Astrocyte of the spinal cord (primary cell): ENCODE measurements at regions not wholly inside any gene's neighbourhood (a gene's known extent, or its start where the extent isn't known, plus 50 kb on each side); places are given as distances from the start of the nearest gene placed in this dataset.

Source experiments
- DNase-seq: peaks from one replicate; pipeline ENCODE4 v3.0.0; 2011; ENCODE audit warnings: low read depth, low spot score
- H3K4me3 ChIP-seq: 2 replicates; pipeline ENCODE4 v1.5.1; 2011; ENCODE audit warnings: low read depth, mild to moderate bottlenecking, low read length, moderate library complexity
- CTCF ChIP-seq: IDR thresholded peaks from 2 replicates; pipeline ENCODE4 v1.5.1; 2012; ENCODE audit warnings: low read depth, mild to moderate bottlenecking, low read length, inconsistent platforms
- in situ Hi-C: cut with HindIII; loops from 2 replicates; pipeline ENCODE4 v1.10.0; 2017; ENCODE audit warnings: low sequenced_read_pairs

GRCh38 chr14:53273671-53274072 is 120.5 kb upstream of the DDHD1 start:
- no peak for TF ChIP-seq CTCF
- no peak overlapping the region for H3K4me3 ChIP-seq
- DNase-seq: peak; percentile 1
- in situ Hi-C loops: no loop called here

DNA sequence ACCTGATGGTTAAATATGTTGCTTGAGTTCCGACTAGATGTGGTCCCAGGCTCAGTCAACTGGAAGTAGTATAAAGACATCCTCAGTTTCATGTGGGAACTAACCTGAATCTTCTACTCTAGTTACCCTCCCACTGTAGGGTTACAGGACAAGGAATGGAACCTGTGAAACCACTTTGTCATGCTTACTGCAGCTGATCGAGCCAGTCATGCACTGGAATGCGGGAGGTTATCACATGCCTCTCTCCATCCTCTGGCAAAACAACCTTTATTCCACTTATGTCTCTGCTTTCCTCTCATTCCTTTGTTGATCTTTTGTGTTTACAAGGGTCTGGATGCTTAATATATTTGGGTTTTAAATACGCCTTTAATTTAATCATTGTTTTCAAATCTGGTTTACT is 111.9 kb upstream of the DDHD1 start:
- DNase-seq: no peak
- no peak for TF ChIP-seq CTCF
- no peak overlapping the region for H3K4me3 ChIP-seq
- in situ Hi-C loops: no loop called here

GRCh38 chr14:53260928-53261327 is 107.8 kb upstream of the DDHD1 start:
- no peak overlapping the region for H3K4me3 ChIP-seq
- DNase-seq: no peak
- in situ Hi-C loops: no loop called here
- TF ChIP-seq CTCF: no peak

DNA sequence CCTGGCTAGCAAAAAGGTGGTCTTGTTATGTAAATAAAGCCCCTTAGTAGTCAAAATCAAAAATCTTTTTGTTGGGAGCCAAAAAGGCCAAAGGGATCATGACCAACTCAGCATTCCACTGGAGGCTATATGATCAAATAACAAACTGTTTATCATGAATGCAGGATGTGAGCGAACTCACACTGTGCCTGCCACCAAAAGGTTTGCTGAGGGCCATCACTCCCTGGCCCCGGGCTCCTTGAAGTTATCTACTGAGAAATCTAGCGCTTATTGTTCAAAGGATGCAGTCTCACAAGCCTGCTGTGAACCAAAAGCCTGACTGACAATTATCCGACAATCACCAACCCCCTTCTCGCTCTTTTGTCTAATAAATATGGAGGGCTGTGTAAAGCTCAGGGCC is 107.2 kb upstream of the DDHD1 start:
- no peak for DNase-seq
- in situ Hi-C loops: no loop called here
- no peak overlapping the region for H3K4me3 ChIP-seq
- no peak for TF ChIP-seq CTCF

DNA sequence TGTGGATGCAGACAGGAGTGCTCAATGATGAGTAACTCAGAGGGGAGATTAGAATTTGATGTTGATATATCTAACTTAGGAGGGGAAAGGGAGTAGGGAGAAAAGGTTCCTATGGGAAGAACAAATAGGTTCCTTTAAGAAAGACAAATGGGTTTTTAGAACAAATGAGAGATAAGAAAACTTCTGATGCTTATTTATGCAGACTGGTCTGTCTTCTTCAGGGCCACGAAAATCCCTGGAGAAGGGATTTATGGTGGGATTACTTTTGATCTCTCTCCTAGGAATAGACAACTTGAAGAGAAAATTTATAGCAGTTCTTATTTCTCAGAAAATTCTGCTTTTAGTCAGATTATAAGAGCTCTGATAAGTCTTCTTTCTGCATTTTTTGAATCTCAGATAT is 99.0 kb upstream of the DDHD1 start:
- DNase-seq: no peak
- no peak for TF ChIP-seq CTCF
- in situ Hi-C loops: no loop called here
- H3K4me3 ChIP-seq: no peak overlapping the region

DNA sequence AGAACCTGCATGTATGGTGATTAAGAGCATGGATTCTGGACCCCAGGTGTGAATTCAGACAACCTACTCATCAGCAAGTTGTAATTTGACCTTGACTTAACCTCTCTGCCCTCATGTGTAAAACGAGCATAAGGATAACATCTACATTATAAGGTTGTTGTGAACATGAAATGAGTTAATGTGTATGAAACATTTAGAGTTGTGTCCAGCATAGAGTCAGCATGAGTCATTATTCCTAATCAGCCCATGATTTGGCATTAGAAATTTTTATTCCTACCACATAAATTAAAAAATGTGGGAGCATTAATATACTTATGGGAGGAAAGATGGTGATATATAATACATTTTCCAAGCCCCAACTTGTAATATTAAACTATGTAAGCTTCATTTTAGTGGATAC is 95.9 kb upstream of the DDHD1 start:
- in situ Hi-C loops: no loop called here
- no peak overlapping the region for H3K4me3 ChIP-seq
- peak; percentile 0 for DNase-seq
- TF ChIP-seq CTCF: no peak
